GM18861 (cell line): ENCODE measurements at regions not wholly inside any gene's neighbourhood (a gene's known extent, or its start where the extent isn't known, plus 50 kb on each side); places are given as distances from the start of the nearest gene placed in this dataset.

Experiments used
- ATAC-seq: cut with Tn5 transposase; IDR thresholded peaks from one replicate; pipeline ENCODE4 v1.9.1; 2021; ENCODE audit not compliant: unreplicated experiment

GRCh38 chr1:166221316-166221715 is 54.5 kb upstream of the FAM78B start:
- ATAC-seq: peak; percentile 70

- ATAC-seq: no peak
These were observed 67.1 kb upstream of the FAM78B start for GRCh38 chr1:166233750-166234366.

GRCh38 chr1:166235728-166236127 is 68.9 kb upstream of the FAM78B start:
- ATAC-seq: no peak

GRCh38 chr1:166237675-166238074 is 70.9 kb upstream of the FAM78B start:
- no peak for ATAC-seq

- ATAC-seq: no peak
These were observed 86.4 kb upstream of the FAM78B start for GRCh38 chr1:166253076-166253779.

GRCh38 chr1:166258017-166258416 is 91.2 kb upstream of the FAM78B start:
- ATAC-seq: no peak

GRCh38 chr1:166261511-166261910 is 94.7 kb upstream of the FAM78B start:
- no peak for ATAC-seq

- ATAC-seq: no peak
These were observed 103.8 kb upstream of the FAM78B start for GRCh38 chr1:166270476-166271150.

- no peak for ATAC-seq
These were observed 104.3 kb upstream of the FAM78B start for GRCh38 chr1:166271151-166271538.

- peak; percentile 89 for ATAC-seq
These were observed 105.4 kb upstream of the FAM78B start for GRCh38 chr1:166272155-166272554.

- peak; percentile 46 for ATAC-seq
These were observed 106.0 kb upstream of the FAM78B start for GRCh38 chr1:166272851-166273250.

GRCh38 chr1:166273618-166274017 is 106.8 kb upstream of the FAM78B start:
- no peak for ATAC-seq

GRCh38 chr1:166282391-166283137 is 115.8 kb upstream of the FAM78B start:
- no peak for ATAC-seq

GRCh38 chr1:166283190-166283589 is 116.4 kb upstream of the FAM78B start:
- no peak for ATAC-seq

GRCh38 chr1:166283600-166283999 is 116.8 kb upstream of the FAM78B start:
- ATAC-seq: no peak

GRCh38 chr1:166289309-166290050 is 122.7 kb upstream of the FAM78B start:
- ATAC-seq: no peak

GRCh38 chr1:166295656-166296055 is 128.9 kb upstream of the FAM78B start:
- ATAC-seq: no peak

GRCh38 chr1:166297993-166298392 is 131.2 kb upstream of the FAM78B start:
- no peak for ATAC-seq

GRCh38 chr1:166300767-166301166 is 134.0 kb upstream of the FAM78B start:
- no peak for ATAC-seq

GRCh38 chr1:166302989-166303758 is 136.4 kb upstream of the FAM78B start:
- no peak for ATAC-seq
